A549 (cell line): ENCODE measurements at regions not wholly inside any gene's neighbourhood (a gene's known extent, or its start where the extent isn't known, plus 50 kb on each side); places are given as distances from the start of the nearest gene placed in this dataset.

Experiments used
- ATAC-seq, 2 experiments: fragments of 200-7000 bp in 1 of 2; fragments of >200 bp in 1 of 2; cut with Nextera tagmentation in 1 of 2; cut with Tn5 transposase in 1 of 2; 3 replicates each; pipeline versions ENCODE4 v1.8.0 to v1.9.1; 2018 to 2020; ENCODE audit warnings: mild to moderate bottlenecking in 1 of 2, moderate library complexity in 1 of 2
- CTCF ChIA-PET: fragments of 300-600 bp; sonication (Branson Sonifier 250); formaldehyde crosslinking; extraction: SDS; loops from one replicate; lab custom pipeline; 2021; ENCODE audit warnings: antibody characterized with exemption, inconsistent platforms; lab: Yijun Ruan, JAX
- POLR2A ChIA-PET: fragments of 350-600 bp; formaldehyde crosslinking; extraction: SDS; loops from one replicate; lab custom pipeline; 2021; ENCODE audit warnings: antibody characterized with exemption, inconsistent platforms; lab: Yijun Ruan, JAX
- DNase-seq, 2 experiments: peaks; one replicate each; pipeline versions ENCODE4 v3.0.0 to v3.0.0-alpha.2; 2011 to 2016; ENCODE audit warnings: low read depth in 1 of 2, low spot score in 1 of 2
- FAIRE-seq: peaks from 2 replicates; lab custom pipeline; 2011; peaks lifted over from hg19 to GRCh38; lab: Jason Lieb, UNC
- H3K27ac ChIP-seq, 2 experiments: fragments of >200 bp; sonication (Bioruptor Twin); formaldehyde crosslinking; 3 replicates each; pipeline ENCODE4 v1.5.1; 2016 to 2017
- H3K4me1 ChIP-seq: fragments of >200 bp; sonication (Bioruptor Twin); formaldehyde crosslinking; 3 replicates; pipeline ENCODE4 v1.6.1; 2016
- H3K4me2 ChIP-seq: fragments of >200 bp; sonication (Bioruptor Twin); formaldehyde crosslinking; 3 replicates; pipeline ENCODE4 v1.6.1; 2016
- H3K4me3 ChIP-seq: fragments of >200 bp; sonication (Bioruptor Twin); formaldehyde crosslinking; 3 replicates; pipeline ENCODE4 v1.5.1; 2016
- H3K9me3 ChIP-seq: fragments of >200 bp; sonication (Bioruptor Twin); formaldehyde crosslinking; 3 replicates; pipeline ENCODE4 v1.6.1; 2016
- EHF ChIP-seq: fragments of 250-450 bp; sonication (Bioruptor Pico); IDR thresholded peaks from 2 replicates; pipeline ENCODE4 v1.5.0; 2020; ENCODE audit warnings: mild to moderate bottlenecking
- FOSB ChIP-seq: fragments of 250-450 bp; sonication (Bioruptor Pico); IDR thresholded peaks from 2 replicates; pipeline ENCODE4 v1.5.0; 2020; ENCODE audit warnings: mild to moderate bottlenecking, moderate library complexity
- FOXS1 ChIP-seq: fragments of 250-450 bp; sonication (Bioruptor Pico); IDR thresholded peaks from 2 replicates; pipeline ENCODE4 v1.5.0; 2020; ENCODE audit warnings: mild to moderate bottlenecking, moderate library complexity
- GATA3 ChIP-seq: IDR thresholded peaks from 2 replicates; pipeline ENCODE4 v1.6.1; 2012; ENCODE audit warnings: borderline replicate concordance
- KDM1A ChIP-seq: fragments of 200-600 bp; sonication (generic); IDR thresholded peaks from 2 replicates; pipeline ENCODE4 v1.6.1; 2016; ENCODE audit warnings: low read depth, mild to moderate bottlenecking
- KDM5A ChIP-seq: fragments of 200-600 bp; sonication (generic); IDR thresholded peaks from 2 replicates; pipeline ENCODE4 v1.6.1; 2016; ENCODE audit warnings: antibody characterized with exemption, mild to moderate bottlenecking
- MAFK ChIP-seq: fragments of 450-650 bp; IDR thresholded peaks from 2 replicates; pipeline ENCODE4 v1.6.1; 2014; ENCODE audit not compliant: partially characterized antibody
- NFE2L2 ChIP-seq: fragments of 150-350 bp; conservative IDR thresholded peaks from 2 replicates; pipeline ENCODE4 v1.6.1; 2014; ENCODE audit warnings: low read length
- PHF8 ChIP-seq: fragments of 200-600 bp; sonication (generic); IDR thresholded peaks from 2 replicates; pipeline ENCODE4 v1.6.1; 2016; ENCODE audit warnings: low read depth, mild to moderate bottlenecking, antibody characterized with exemption, moderate library complexity, borderline replicate concordance
- POLR2A ChIP-seq: IDR thresholded peaks from 2 replicates; pipeline ENCODE4 v1.6.1; 2012; ENCODE audit warnings: mild to moderate bottlenecking, low read length
- POLR2AphosphoS2 ChIP-seq: conservative IDR thresholded peaks from 2 replicates; pipeline ENCODE4 v1.6.1; 2012; ENCODE audit warnings: low read length, improper control_type of control experiment, inconsistent platforms
- RAD21 ChIP-seq, 2 experiments: fragments of >200 bp in 1 of 2; sonication (Bioruptor Twin) in 1 of 2; formaldehyde crosslinking in 1 of 2; IDR thresholded peaks in 1 of 2; conservative IDR thresholded peaks in 1 of 2; 2 replicates in 1 of 2; 3 replicates in 1 of 2; pipeline ENCODE4 v1.6.1; 2012 to 2018; ENCODE audit warnings: inconsistent platforms in 1 of 2
- TFCP2L1 ChIP-seq: fragments of 250-450 bp; sonication (Bioruptor Pico); IDR thresholded peaks from 2 replicates; pipeline ENCODE4 v1.5.0; 2021; ENCODE audit warnings: mild to moderate bottlenecking
- ZC3H11A ChIP-seq: fragments of 450-650 bp; IDR thresholded peaks from 2 replicates; pipeline ENCODE4 v1.6.1; 2014; ENCODE audit warnings: antibody characterized with exemption, mild to moderate bottlenecking
- ZFP36 ChIP-seq: fragments of 450-650 bp; IDR thresholded peaks from 2 replicates; pipeline ENCODE4 v1.6.1; 2014; ENCODE audit warnings: borderline replicate concordance; ENCODE audit not compliant: partially characterized antibody
- WGBS: methylation state at CpG from one replicate; pipeline ENCODE4 v1.1.6; 2017; ENCODE audit errors: missing lambda C conversion rate; 5-methylcytosine and 5-hydroxymethylcytosine counted together
- TF ChIP-seq, protein P1 (sequence below): fragments of 150-350 bp; IDR thresholded peaks from 2 replicates; pipeline ENCODE4 v1.6.1; 2014; ENCODE audit warnings: low read depth, mild to moderate bottlenecking, low read length
- TF ChIP-seq, protein P2 (sequence below): fragments of 250-450 bp; sonication (Bioruptor Pico); IDR thresholded peaks from 2 replicates; pipeline ENCODE4 v1.5.0; 2020; ENCODE audit warnings: low read depth, mild to moderate bottlenecking, moderate library complexity
- TF ChIP-seq, protein P3 (sequence below): fragments of 450-650 bp; IDR thresholded peaks from 2 replicates; pipeline ENCODE4 v1.6.1; 2014; ENCODE audit warnings: antibody characterized with exemption
- TF ChIP-seq, protein P4 (sequence below): fragments of >200 bp; sonication (Bioruptor Twin); formaldehyde crosslinking; IDR thresholded peaks from 3 replicates; pipeline ENCODE4 v1.5.1; 2016
- TF ChIP-seq, protein P5 (sequence below): fragments of 200-600 bp; sonication (generic); IDR thresholded peaks from 2 replicates; pipeline ENCODE4 v1.6.1; 2016; ENCODE audit warnings: antibody characterized with exemption, mild to moderate bottlenecking, moderate library complexity

DNA sequence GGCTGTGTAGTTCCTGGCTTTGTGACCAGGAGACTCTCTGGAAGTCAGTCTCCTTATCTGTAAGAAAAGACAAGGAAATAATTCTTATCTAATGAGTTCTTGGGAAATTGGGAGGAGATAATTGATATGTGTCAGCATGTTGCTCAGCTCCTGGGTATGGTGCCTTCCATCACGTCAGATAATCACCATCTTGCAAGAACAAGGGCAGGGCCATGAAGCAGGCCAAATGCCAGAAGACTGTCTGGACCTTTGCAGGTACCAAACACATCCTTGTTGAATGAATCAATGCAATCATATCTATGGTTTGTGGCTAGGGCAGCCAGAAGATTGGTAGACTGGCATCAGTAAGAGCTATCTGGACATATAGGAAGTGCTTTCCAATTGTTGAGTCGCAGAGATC is 473.5 kb downstream of the TNS1 start:
- H3K27ac ChIP-seq: no peak overlapping the region
- ChIA-PET CTCF (no interaction called here), POLR2A (no interaction called here)
- H3K4me3 ChIP-seq: no peak overlapping the region
- DNase-seq (no peak), ATAC-seq (no peak), FAIRE-seq (no peak)
- WGBS: 59% methylated on average over 2 of the region's 2 CpGs
- H3K4me1 ChIP-seq: no peaks in the 10 kb centered on the region
- H3K4me2 ChIP-seq: no peak overlapping the region
- H3K9me3 ChIP-seq: no peaks in the 10 kb centered on the region
- TF ChIP-seq RAD21 (conservative IDR thresholded peaks at IDR 0.05 in 1 of 2, IDR thresholded peaks at IDR 0.05 in 1 of 2) (no peak), GATA3 (no peak), NFE2L2 (no peak), ZC3H11A (no peak), FOSB (CRISPR knock-in tag) (no peak), TFCP2L1 (no peak), POLR2AphosphoS2 (no peak), PHF8 (no peak), FOXS1 (no peak), ZFP36 (no peak)
- TF ChIP-seq, protein P1, sequence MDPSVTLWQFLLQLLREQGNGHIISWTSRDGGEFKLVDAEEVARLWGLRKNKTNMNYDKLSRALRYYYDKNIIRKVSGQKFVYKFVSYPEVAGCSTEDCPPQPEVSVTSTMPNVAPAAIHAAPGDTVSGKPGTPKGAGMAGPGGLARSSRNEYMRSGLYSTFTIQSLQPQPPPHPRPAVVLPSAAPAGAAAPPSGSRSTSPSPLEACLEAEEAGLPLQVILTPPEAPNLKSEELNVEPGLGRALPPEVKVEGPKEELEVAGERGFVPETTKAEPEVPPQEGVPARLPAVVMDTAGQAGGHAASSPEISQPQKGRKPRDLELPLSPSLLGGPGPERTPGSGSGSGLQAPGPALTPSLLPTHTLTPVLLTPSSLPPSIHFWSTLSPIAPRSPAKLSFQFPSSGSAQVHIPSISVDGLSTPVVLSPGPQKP: no peak
- TF ChIP-seq, protein P2, sequence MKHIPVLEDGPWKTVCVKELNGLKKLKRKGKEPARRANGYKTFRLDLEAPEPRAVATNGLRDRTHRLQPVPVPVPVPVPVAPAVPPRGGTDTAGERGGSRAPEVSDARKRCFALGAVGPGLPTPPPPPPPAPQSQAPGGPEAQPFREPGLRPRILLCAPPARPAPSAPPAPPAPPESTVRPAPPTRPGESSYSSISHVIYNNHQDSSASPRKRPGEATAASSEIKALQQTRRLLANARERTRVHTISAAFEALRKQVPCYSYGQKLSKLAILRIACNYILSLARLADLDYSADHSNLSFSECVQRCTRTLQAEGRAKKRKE (CRISPR knock-in tag): no peak
- TF ChIP-seq, protein P3, sequence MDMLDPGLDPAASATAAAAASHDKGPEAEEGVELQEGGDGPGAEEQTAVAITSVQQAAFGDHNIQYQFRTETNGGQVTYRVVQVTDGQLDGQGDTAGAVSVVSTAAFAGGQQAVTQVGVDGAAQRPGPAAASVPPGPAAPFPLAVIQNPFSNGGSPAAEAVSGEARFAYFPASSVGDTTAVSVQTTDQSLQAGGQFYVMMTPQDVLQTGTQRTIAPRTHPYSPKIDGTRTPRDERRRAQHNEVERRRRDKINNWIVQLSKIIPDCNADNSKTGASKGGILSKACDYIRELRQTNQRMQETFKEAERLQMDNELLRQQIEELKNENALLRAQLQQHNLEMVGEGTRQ: no peak

DNA sequence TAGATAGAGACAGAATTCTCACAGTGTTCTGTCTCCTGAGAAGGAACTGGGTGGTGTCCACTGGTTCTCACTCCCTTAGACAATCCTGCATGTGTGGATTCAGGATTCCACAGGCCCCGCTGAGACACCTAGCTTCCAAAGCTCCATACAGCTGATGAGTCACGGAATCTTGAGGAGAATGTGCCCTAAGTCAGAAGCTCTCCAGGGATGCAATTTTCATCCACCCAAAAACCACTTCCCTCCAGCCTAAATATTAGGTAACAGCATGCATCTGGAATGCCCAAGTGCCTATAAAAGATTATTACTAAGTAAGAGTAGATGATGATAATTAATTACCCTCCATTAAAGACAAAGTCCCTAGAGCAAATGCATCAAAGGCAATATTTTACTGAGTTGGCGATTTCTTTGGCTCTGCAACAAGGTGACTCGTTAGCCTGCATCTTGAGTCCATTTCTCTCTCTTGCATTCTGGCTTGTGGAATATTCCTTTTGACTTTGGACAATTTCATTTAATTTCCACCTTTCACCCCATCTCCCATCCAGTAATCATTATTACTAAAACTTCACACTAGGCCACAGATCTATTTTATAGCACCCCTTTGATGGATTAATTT is 475.1 kb downstream of the TNS1 start:
- POLR2A ChIA-PET: no interaction called here
- ATAC-seq: no peak
- no peaks in the 10 kb centered on the region for H3K9me3 ChIP-seq

More for the DNA sequence above, 475.1 kb downstream of the TNS1 start:
- FAIRE-seq (no peak), DNase-seq (no peak)
- Histone ChIP-seq H3K27ac (no peak overlapping the region), H3K4me1 (no peaks in the 10 kb centered on the region), H3K4me3 (no peak overlapping the region), H3K4me2 (no peak overlapping the region)
- TF ChIP-seq, protein P4, sequence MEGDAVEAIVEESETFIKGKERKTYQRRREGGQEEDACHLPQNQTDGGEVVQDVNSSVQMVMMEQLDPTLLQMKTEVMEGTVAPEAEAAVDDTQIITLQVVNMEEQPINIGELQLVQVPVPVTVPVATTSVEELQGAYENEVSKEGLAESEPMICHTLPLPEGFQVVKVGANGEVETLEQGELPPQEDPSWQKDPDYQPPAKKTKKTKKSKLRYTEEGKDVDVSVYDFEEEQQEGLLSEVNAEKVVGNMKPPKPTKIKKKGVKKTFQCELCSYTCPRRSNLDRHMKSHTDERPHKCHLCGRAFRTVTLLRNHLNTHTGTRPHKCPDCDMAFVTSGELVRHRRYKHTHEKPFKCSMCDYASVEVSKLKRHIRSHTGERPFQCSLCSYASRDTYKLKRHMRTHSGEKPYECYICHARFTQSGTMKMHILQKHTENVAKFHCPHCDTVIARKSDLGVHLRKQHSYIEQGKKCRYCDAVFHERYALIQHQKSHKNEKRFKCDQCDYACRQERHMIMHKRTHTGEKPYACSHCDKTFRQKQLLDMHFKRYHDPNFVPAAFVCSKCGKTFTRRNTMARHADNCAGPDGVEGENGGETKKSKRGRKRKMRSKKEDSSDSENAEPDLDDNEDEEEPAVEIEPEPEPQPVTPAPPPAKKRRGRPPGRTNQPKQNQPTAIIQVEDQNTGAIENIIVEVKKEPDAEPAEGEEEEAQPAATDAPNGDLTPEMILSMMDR: no peak
- TF ChIP-seq EHF (CRISPR knock-in tag): no peak
- TF ChIP-seq MAFK: peak; percentile 42
- TF ChIP-seq KDM1A: no peak
- TF ChIP-seq, protein P5, sequence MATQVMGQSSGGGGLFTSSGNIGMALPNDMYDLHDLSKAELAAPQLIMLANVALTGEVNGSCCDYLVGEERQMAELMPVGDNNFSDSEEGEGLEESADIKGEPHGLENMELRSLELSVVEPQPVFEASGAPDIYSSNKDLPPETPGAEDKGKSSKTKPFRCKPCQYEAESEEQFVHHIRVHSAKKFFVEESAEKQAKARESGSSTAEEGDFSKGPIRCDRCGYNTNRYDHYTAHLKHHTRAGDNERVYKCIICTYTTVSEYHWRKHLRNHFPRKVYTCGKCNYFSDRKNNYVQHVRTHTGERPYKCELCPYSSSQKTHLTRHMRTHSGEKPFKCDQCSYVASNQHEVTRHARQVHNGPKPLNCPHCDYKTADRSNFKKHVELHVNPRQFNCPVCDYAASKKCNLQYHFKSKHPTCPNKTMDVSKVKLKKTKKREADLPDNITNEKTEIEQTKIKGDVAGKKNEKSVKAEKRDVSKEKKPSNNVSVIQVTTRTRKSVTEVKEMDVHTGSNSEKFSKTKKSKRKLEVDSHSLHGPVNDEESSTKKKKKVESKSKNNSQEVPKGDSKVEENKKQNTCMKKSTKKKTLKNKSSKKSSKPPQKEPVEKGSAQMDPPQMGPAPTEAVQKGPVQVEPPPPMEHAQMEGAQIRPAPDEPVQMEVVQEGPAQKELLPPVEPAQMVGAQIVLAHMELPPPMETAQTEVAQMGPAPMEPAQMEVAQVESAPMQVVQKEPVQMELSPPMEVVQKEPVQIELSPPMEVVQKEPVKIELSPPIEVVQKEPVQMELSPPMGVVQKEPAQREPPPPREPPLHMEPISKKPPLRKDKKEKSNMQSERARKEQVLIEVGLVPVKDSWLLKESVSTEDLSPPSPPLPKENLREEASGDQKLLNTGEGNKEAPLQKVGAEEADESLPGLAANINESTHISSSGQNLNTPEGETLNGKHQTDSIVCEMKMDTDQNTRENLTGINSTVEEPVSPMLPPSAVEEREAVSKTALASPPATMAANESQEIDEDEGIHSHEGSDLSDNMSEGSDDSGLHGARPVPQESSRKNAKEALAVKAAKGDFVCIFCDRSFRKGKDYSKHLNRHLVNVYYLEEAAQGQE: no peak
- TF ChIP-seq KDM5A: no peak
- TF ChIP-seq POLR2A: no peak
- CTCF ChIA-PET: no interaction called here
- 33% methylated on average over 4 of the region's 4 CpGs for WGBS
